ENCODE measurements at regions not wholly inside any gene's neighbourhood (a gene's known extent, or its start where the extent isn't known, plus 50 kb on each side); places are given as distances from the start of the nearest gene placed in this dataset.
"Not testable (repeated sequence)": the region's sequence is repeated elsewhere in the genome, so short reads cannot be mapped to it uniquely, and the experiment has no call there.

GRCh38 chr13:73536865-73537264 lies 478.1 kb downstream of the KLF5 start:
- no peak for DNase-seq

GRCh38 chr13:73535341-73535740 lies 476.5 kb downstream of the KLF5 start:
- DNase-seq: no peak

GRCh38 chr13:73532987-73533510 lies 474.2 kb downstream of the KLF5 start:
- DNase-seq: no peak

- no peak for DNase-seq
Observed at GRCh38 chr13:73532582-73532981, 473.8 kb downstream of the KLF5 start.

- no peak for DNase-seq
Observed at GRCh38 chr13:73531014-73531413, 472.2 kb downstream of the KLF5 start.

GRCh38 chr13:73522937-73523336 lies 464.1 kb downstream of the KLF5 start:
- no peak for DNase-seq

- DNase-seq: no peak
Observed at GRCh38 chr13:73521985-73522524, 463.2 kb downstream of the KLF5 start.

- no peak for DNase-seq
Observed at GRCh38 chr13:73521290-73521624, 462.5 kb downstream of the KLF5 start.

- no peak for DNase-seq
Observed at GRCh38 chr13:73520566-73521289, 461.9 kb downstream of the KLF5 start.

GRCh38 chr13:73520135-73520534 lies 461.3 kb downstream of the KLF5 start:
- DNase-seq: not testable (repeated sequence)

- DNase-seq: peak; percentile 41
Observed at GRCh38 chr13:73519396-73520116, 460.8 kb downstream of the KLF5 start.

GRCh38 chr13:73517766-73518165 lies 459.0 kb downstream of the KLF5 start:
- no peak for DNase-seq

GRCh38 chr13:73516731-73517130 lies 457.9 kb downstream of the KLF5 start:
- DNase-seq: no peak

GRCh38 chr13:73514208-73514607 lies 455.4 kb downstream of the KLF5 start:
- no peak for DNase-seq

GRCh38 chr13:73513751-73514150 lies 454.9 kb downstream of the KLF5 start:
- no peak for DNase-seq

GRCh38 chr13:73508841-73509240 lies 450.0 kb downstream of the KLF5 start:
- no peak for DNase-seq

GRCh38 chr13:73505376-73505890 lies 446.6 kb downstream of the KLF5 start:
- no peak for DNase-seq

- DNase-seq: no peak
Observed at GRCh38 chr13:73499695-73500094, 440.9 kb downstream of the KLF5 start.

- DNase-seq: no peak
Observed at GRCh38 chr13:73497430-73497829, 438.6 kb downstream of the KLF5 start.

GRCh38 chr13:73496711-73497110 lies 437.9 kb downstream of the KLF5 start:
- DNase-seq: no peak

- no peak for DNase-seq
Observed at GRCh38 chr13:73492811-73493210, 434.0 kb downstream of the KLF5 start.

- DNase-seq: no peak
Observed at GRCh38 chr13:73482556-73482955, 423.8 kb downstream of the KLF5 start.

GRCh38 chr13:73481886-73482445 lies 423.2 kb downstream of the KLF5 start:
- DNase-seq: peak; percentile 49
